K562 (cell line): ENCODE measurements at regions not wholly inside any gene's neighbourhood (a gene's known extent, or its start where the extent isn't known, plus 50 kb on each side); places are given as distances from the start of the nearest gene placed in this dataset.
A peak's percentile ranks its signal among the peaks of the same experiment; 100 is the strongest.

Source experiments
- ATAC-seq: fragments of 200-7000 bp; cut with Tn5 transposase; 3 replicates; pipeline ENCODE4 v1.9.1; 2020; ENCODE audit warnings: moderate library complexity
- BruUV-seq: library from RNA; stranded (reverse); fragments of 400-500 nt; replicated peaks from 2 replicates; lab custom pipeline; 2021; lab: Mats Ljungman, UMichigan
- CTCF ChIA-PET: fragments of 300-600 bp; formaldehyde crosslinking; extraction: SDS; loops from one replicate; lab custom pipeline; 2021; ENCODE audit warnings: low intra/inter-chr PET ratio; lab: Yijun Ruan, JAX
- POLR2A ChIA-PET: fragments of 300-600, 350-650 bp; sonication (Branson Sonifier 250); formaldehyde crosslinking; extraction: SDS; loops from one replicate; lab custom pipeline; 2021; ENCODE audit warnings: antibody characterized with exemption, inconsistent platforms; lab: Yijun Ruan, JAX
- DNase-seq, 4 experiments: peaks; one replicate each; pipeline versions ENCODE4 v3.0.0 to v3.0.0-alpha.2; 2011 to 2018; ENCODE audit warnings: low spot score in 3 of 4, mixed read lengths in 3 of 4; ENCODE audit errors: extremely low read depth in 1 of 4
- FAIRE-seq: peaks from 2 replicates; lab custom pipeline; 2011; peaks lifted over from hg19 to GRCh38; lab: Jason Lieb, UNC
- H2AFZ ChIP-seq: 2 replicates; pipeline ENCODE4 v1.6.0; 2011; ENCODE audit warnings: low read depth, low read length, control low read depth, inconsistent platforms
- H3K27ac ChIP-seq: fragments of 200-600 bp; 3 replicates; pipeline ENCODE4 v1.8.0; 2011; ENCODE audit warnings: low read depth, mild to moderate bottlenecking, control low read depth, inconsistent platforms, low read length, moderate library complexity, mixed read lengths; ENCODE audit errors: extremely low read depth
- H3K27me3 ChIP-seq, 2 experiments: fragments of 300-600 bp in 1 of 2; 2 replicates in 1 of 2; 3 replicates in 1 of 2; pipeline versions ENCODE4 v1.6.0 to v1.8.0; 2011; ENCODE audit warnings: inconsistent platforms in 2 of 2, low read length in 2 of 2, mild to moderate bottlenecking in 1 of 2, mixed read lengths in 1 of 2, moderate library complexity in 1 of 2; ENCODE audit not compliant: control insufficient read depth in 2 of 2, insufficient read depth in 2 of 2
- H3K36me3 ChIP-seq: fragments of 300-600 bp; 3 replicates; pipeline ENCODE4 v1.8.0; 2011; ENCODE audit warnings: mild to moderate bottlenecking, low read length, inconsistent platforms; ENCODE audit not compliant: control insufficient read depth, insufficient read depth
- H3K4me1 ChIP-seq, 2 experiments: fragments of 200-600 bp in 1 of 2; replicated peaks in 1 of 2; 2 replicates in 1 of 2; 3 replicates in 1 of 2; pipeline versions ENCODE4 v1.5.1 to v1.8.0; 2011; ENCODE audit warnings: inconsistent platforms in 2 of 2, low read length in 2 of 2, mild to moderate bottlenecking in 1 of 2, mixed read lengths in 1 of 2, moderate library complexity in 1 of 2; ENCODE audit not compliant: control insufficient read depth in 2 of 2, insufficient read depth in 2 of 2
- H3K4me2 ChIP-seq: 2 replicates; pipeline ENCODE4 v1.6.1; 2011; ENCODE audit warnings: low read length, control low read depth, inconsistent platforms, mixed read lengths; ENCODE audit not compliant: insufficient read depth
- H3K4me3 ChIP-seq: fragments of 200-600 bp; sonication (generic), shearing (Covaris generic); 2 replicates; pipeline ENCODE4 v1.5.1; 2016; ENCODE audit warnings: control low read depth, inconsistent platforms
- H3K79me2 ChIP-seq: fragments of 200-600 bp; 3 replicates; pipeline ENCODE4 v1.8.0; 2011; ENCODE audit warnings: low read length, inconsistent platforms; ENCODE audit not compliant: control insufficient read depth, insufficient read depth
- H3K9ac ChIP-seq, 2 experiments: 2 replicates each; pipeline versions ENCODE4 v1.6.0 to v1.6.1; 2011; ENCODE audit warnings: low read depth in 2 of 2, low read length in 2 of 2, control low read depth in 1 of 2, inconsistent platforms in 1 of 2, mild to moderate bottlenecking in 1 of 2, mixed read lengths in 1 of 2; ENCODE audit not compliant: insufficient read depth in 1 of 2
- H3K9me1 ChIP-seq: one replicate; pipeline ENCODE4 v1.6.0; 2011; ENCODE audit warnings: inconsistent platforms, mild to moderate bottlenecking, low read length, moderate library complexity; ENCODE audit not compliant: control insufficient read depth, insufficient read depth
- H3K9me3 ChIP-seq: replicated peaks from 2 replicates; pipeline ENCODE4 v1.5.1; 2011; ENCODE audit warnings: low read depth, low read length, inconsistent platforms; ENCODE audit not compliant: control insufficient read depth, insufficient read depth
- H4K20me1 ChIP-seq: replicated peaks from 2 replicates; pipeline ENCODE4 v1.6.1; 2011; ENCODE audit warnings: low read length, inconsistent platforms, mixed read lengths; ENCODE audit not compliant: control insufficient read depth, insufficient read depth
- CBX8 ChIP-seq: fragments of 200-600 bp; sonication (generic); IDR thresholded peaks from 2 replicates; pipeline ENCODE4 v1.6.1; 2012; ENCODE audit warnings: borderline replicate concordance, mixed run types, low read depth, mild to moderate bottlenecking, moderate library complexity, mixed read lengths, low read length, control low read depth, inconsistent platforms; ENCODE audit not compliant: poor library complexity, severe bottlenecking; ENCODE audit errors: extremely low read depth
- CEBPG ChIP-seq, 3 experiments: fragments of 200-800 bp in 1 of 3; sonication (Bioruptor generic) in 1 of 3; sonication (generic) in 1 of 3; formaldehyde crosslinking in 1 of 3; IDR thresholded peaks in 2 of 3; conservative IDR thresholded peaks in 1 of 3; 2 replicates each; pipeline versions ENCODE4 v1.6.1 to v1.8.0; 2016 to 2022; ENCODE audit warnings: missing compliant biosample characterization in 2 of 3, missing genetic modification characterization in 2 of 3, mild to moderate bottlenecking in 1 of 3, missing genetic modification reagents in 1 of 3
- DMBX1 ChIP-seq: fragments of 250-450 bp; sonication (Bioruptor Pico); IDR thresholded peaks from 2 replicates; pipeline ENCODE4 v1.8.0; 2022; ENCODE audit warnings: inconsistent platforms, mild to moderate bottlenecking, moderate library complexity, borderline replicate concordance
- EP300 ChIP-seq: IDR thresholded peaks from 2 replicates; pipeline ENCODE4 v1.6.1; 2012; ENCODE audit warnings: low read length, improper control_type of control experiment
- HEY1 ChIP-seq: fragments of 250-450 bp; sonication (Bioruptor Pico); IDR thresholded peaks from 2 replicates; pipeline ENCODE4 v1.5.0; 2020; ENCODE audit warnings: mild to moderate bottlenecking, moderate library complexity, borderline replicate concordance
- HMG20B ChIP-seq: fragments of 250-450 bp; sonication (Bioruptor Pico); IDR thresholded peaks from 2 replicates; pipeline ENCODE4 v1.5.0; 2021; ENCODE audit warnings: mild to moderate bottlenecking
- MBD2 ChIP-seq: sonication (generic); IDR thresholded peaks from 2 replicates; pipeline ENCODE4 v1.6.1; 2016; ENCODE audit warnings: low read depth, borderline replicate concordance
- MTA3 ChIP-seq: fragments of 450-650 bp; formaldehyde crosslinking; IDR thresholded peaks from 2 replicates; pipeline ENCODE4 v1.6.1; 2017; ENCODE audit warnings: mild to moderate bottlenecking, borderline replicate concordance
- NR2F6 ChIP-seq: fragments of 450-650 bp; formaldehyde crosslinking; IDR thresholded peaks from 2 replicates; pipeline ENCODE4 v1.4.0; 2020; ENCODE audit warnings: mild to moderate bottlenecking
- ZNF134 ChIP-seq: fragments of 250-450 bp; sonication (Bioruptor Pico); conservative IDR thresholded peaks from 2 replicates; pipeline ENCODE4 v1.4.0; 2020
- ZNF165 ChIP-seq: fragments of 250-450 bp; sonication (Bioruptor Pico); IDR thresholded peaks from 2 replicates; pipeline ENCODE4 v1.4.0; 2020; ENCODE audit warnings: borderline replicate concordance
- ZNF639 ChIP-seq, 2 experiments: fragments of 200-800 bp in 1 of 2; sonication (Bioruptor generic) in 1 of 2; sonication (generic) in 1 of 2; formaldehyde crosslinking in 1 of 2; IDR thresholded peaks in 1 of 2; conservative IDR thresholded peaks in 1 of 2; 2 replicates each; pipeline versions ENCODE4 v1.5.0 to v1.6.1; 2016 to 2020; ENCODE audit warnings: missing compliant biosample characterization in 1 of 2, missing genetic modification characterization in 1 of 2, missing genetic modification reagents in 1 of 2
- WGBS: fragments of 100-300 bp; shearing (Covaris generic); methylation state at CpG from one replicate; pipeline ENCODE4 v1.1.6; 2016; ENCODE audit warnings: low coverage, mixed read lengths; ENCODE audit not compliant: insufficient coverage; ENCODE audit errors: missing lambda C conversion rate; 5-methylcytosine and 5-hydroxymethylcytosine counted together
- in situ Hi-C: fragments of 300-500 bp; cut with MboI; formaldehyde crosslinking; loops from 4 replicates; pipeline ENCODE4 v1.15.0; 2018; ENCODE audit warnings: inconsistent platforms, mixed read lengths
- intact Hi-C: fragments of 100-400 bp; cut with micrococcal nuclease; formaldehyde crosslinking; loops from 2 replicates; pipeline ENCODE4 v1.14.2; 2022

- TF ChIP-seq DMBX1 (CRISPR knock-in tag) (no peak), HMG20B (CRISPR knock-in tag) (no peak), MTA3 (no peak), ZNF165 (CRISPR knock-in tag) (no peak), EP300 (no peak), CBX8 (no peak), NR2F6 (no peak), MBD2 (no peak), CEBPG (CRISPR knock-in tag; IDR thresholded peaks at IDR 0.05) (no peak), CEBPG (tag; conservative IDR thresholded peaks at IDR 0.05 in 1 of 2, IDR thresholded peaks at IDR 0.05 in 1 of 2) (no peak), HEY1 (CRISPR knock-in tag) (no peak)
Observed at GRCh38 chr1:229781453-229781852, 155.4 kb downstream of the URB2 start (continued).

- in situ Hi-C loops, result no loop called here
- no peaks in the 10 kb centered on the region for H3K36me3 ChIP-seq
- DNase-seq (no peak), FAIRE-seq (no peak), ATAC-seq (no peak)
- H3K27ac ChIP-seq, result no peak overlapping the region
- no peak overlapping the region for H2AFZ ChIP-seq
- H3K4me3 ChIP-seq, result no peak overlapping the region
- no peaks in the 10 kb centered on the region for H3K9me1 ChIP-seq
- H3K27me3 ChIP-seq, result peaks cover 29 to 57% of the 10 kb centered on the region in 2 experiments
- intact Hi-C loops, result no loop called here
- H3K4me2 ChIP-seq, result no peak overlapping the region
- peak; percentile 82 for TF ChIP-seq ZNF134 (CRISPR knock-in tag)
- TF ChIP-seq ZNF639 (CRISPR knock-in tag; conservative IDR thresholded peaks at IDR 0.05 in 1 of 2, IDR thresholded peaks at IDR 0.05 in 1 of 2), result no peak
- no TSS peak for BruUV-seq
- H4K20me1 ChIP-seq, result no peaks in the 10 kb centered on the region
- no peak overlapping the region for H3K9ac ChIP-seq
- 0% methylated on average over 1 of the region's 1 CpG for WGBS
- no peaks in the 10 kb centered on the region for H3K4me1 ChIP-seq
- H3K9me3 ChIP-seq, result 0 out of 2 replicates have a peak, but pooled peaks cover 2% of the 10 kb centered on the region
- CTCF ChIA-PET, result no interaction called here
- H3K79me2 ChIP-seq, result no peaks in the 10 kb centered on the region
- POLR2A ChIA-PET, result no interaction called here
Observed at GRCh38 chr1:229782469-229782868, 156.4 kb downstream of the URB2 start.
